ENCODE measurements at regions not wholly inside any gene's neighbourhood (a gene's known extent, or its start where the extent isn't known, plus 50 kb on each side); places are given as distances from the start of the nearest gene placed in this dataset.

GRCh38 chr12:97182769-97183168 is 275.7 kb downstream of the NEDD1 start:
- no peak for TF ChIP-seq POLR2AphosphoS5 (IDR thresholded peaks at IDR 0.05; ENCODE audit: low read depth, low read length)
- TF ChIP-seq SIN3A (IDR thresholded peaks at IDR 0.05; ENCODE audit: borderline replicate concordance, insufficient read depth, low read length): no peak
- no peak for TF ChIP-seq REST (IDR thresholded peaks at IDR 0.05; ENCODE audit: insufficient read depth in 1 of 2, low read depth in 2 of 2, low read length in 2 of 2)
- TF ChIP-seq TAF1 (IDR thresholded peaks at IDR 0.05; ENCODE audit: borderline replicate concordance, insufficient read depth, low read length): no peak
